ENCODE measurements at regions not wholly inside any gene's neighbourhood (a gene's known extent, or its start where the extent isn't known, plus 50 kb on each side); places are given as distances from the start of the nearest gene placed in this dataset.

GRCh38 chr3:10580426-10580825 lies 75.0 kb upstream of the ATP2B2 start:
- TF ChIP-seq CTCF (IDR thresholded peaks at IDR 0.05) = no peak
- no peak for TF ChIP-seq POLR2AphosphoS5 (IDR thresholded peaks at IDR 0.05; ENCODE audit: low read depth, low read length)
- TF ChIP-seq REST (IDR thresholded peaks at IDR 0.05; ENCODE audit: insufficient read depth in 1 of 2, low read depth in 2 of 2, low read length in 1 of 2) = no peak
- TF ChIP-seq TCF7L2 (IDR thresholded peaks at IDR 0.05; ENCODE audit: low read depth, low read length) = no peak
